Urothelium cell line (cell line): ENCODE measurements at regions not wholly inside any gene's neighbourhood (a gene's known extent, or its start where the extent isn't known, plus 50 kb on each side); places are given as distances from the start of the nearest gene placed in this dataset.
A peak's percentile ranks its signal among the peaks of the same experiment; 100 is the strongest.
"Not testable (repeated sequence)": the region's sequence is repeated elsewhere in the genome, so short reads cannot be mapped to it uniquely, and the experiment has no call there.

ENCODE experiments used
- DNase-seq: peaks from one replicate; pipeline ENCODE4 v3.0.0; 2011; ENCODE audit warnings: low spot score, mixed read lengths
- FAIRE-seq: peaks from 2 replicates; lab custom pipeline; 2011; peaks lifted over from hg19 to GRCh38; lab: Jason Lieb, UNC

- FAIRE-seq: no peak
Measured at GRCh38 chrX:125503769-125504168, 184.1 kb downstream of the TEX13C start.

GRCh38 chrX:125505207-125505606 is 185.5 kb downstream of the TEX13C start:
- DNase-seq (no peak), FAIRE-seq (no peak)

More at GRCh38 chrX:125503769-125504168, 184.1 kb downstream of the TEX13C start:
- DNase-seq: no peak

GRCh38 chrX:125507119-125507518 is 187.4 kb downstream of the TEX13C start:
- DNase-seq: peak; percentile 0
- no peak for FAIRE-seq

- no peak for FAIRE-seq
- no peak for DNase-seq
Measured at GRCh38 chrX:125520029-125520428, 200.4 kb downstream of the TEX13C start.

GRCh38 chrX:125522752-125523151 is 203.1 kb downstream of the TEX13C start:
- FAIRE-seq: no peak

GRCh38 chrX:125532411-125533089 is 212.9 kb downstream of the TEX13C start:
- DNase-seq: no peak
- FAIRE-seq: no peak

More at GRCh38 chrX:125522752-125523151, 203.1 kb downstream of the TEX13C start:
- no peak for DNase-seq

GRCh38 chrX:125533352-125533751 is 213.7 kb downstream of the TEX13C start:
- DNase-seq (no peak), FAIRE-seq (no peak)

- FAIRE-seq (no peak), DNase-seq (no peak)
Measured at GRCh38 chrX:125544031-125544660, 224.5 kb downstream of the TEX13C start.

- no peak for FAIRE-seq
- DNase-seq: no peak
Measured at GRCh38 chrX:125544856-125545255, 225.2 kb downstream of the TEX13C start.

GRCh38 chrX:125577479-125577878 is 257.8 kb downstream of the TEX13C start:
- FAIRE-seq (no peak), DNase-seq (no peak)

GRCh38 chrX:125604448-125604847 is 284.8 kb downstream of the TEX13C start:
- DNase-seq (no peak), FAIRE-seq (no peak)

- DNase-seq (no peak), FAIRE-seq (no peak)
Measured at GRCh38 chrX:125605145-125605544, 285.5 kb downstream of the TEX13C start.

GRCh38 chrX:125614591-125615343 is 295.1 kb downstream of the TEX13C start:
- DNase-seq, FAIRE-seq: not testable (repeated sequence)

- FAIRE-seq (no peak), DNase-seq (no peak)
Measured at GRCh38 chrX:125620715-125621587, 301.3 kb downstream of the TEX13C start.

- DNase-seq (no peak), FAIRE-seq (no peak)
Measured at GRCh38 chrX:125621588-125621927, 301.9 kb downstream of the TEX13C start.

- FAIRE-seq: no peak
- no peak for DNase-seq
Measured at GRCh38 chrX:125622899-125623298, 303.2 kb downstream of the TEX13C start.

- FAIRE-seq (no peak), DNase-seq (no peak)
Measured at GRCh38 chrX:125627676-125628075, 308.0 kb downstream of the TEX13C start.

- DNase-seq (no peak), FAIRE-seq (no peak)
Measured at GRCh38 chrX:125628435-125628834, 308.8 kb downstream of the TEX13C start.

- FAIRE-seq: no peak
- no peak for DNase-seq
Measured at GRCh38 chrX:125641405-125641804, 321.7 kb downstream of the TEX13C start.

GRCh38 chrX:125646195-125646594 is 326.5 kb downstream of the TEX13C start:
- FAIRE-seq (no peak), DNase-seq (no peak)

GRCh38 chrX:125651426-125651825 is 331.8 kb downstream of the TEX13C start:
- FAIRE-seq: no peak
- DNase-seq: peak; percentile 1
